Fibroblast of mammary gland (primary cell): ENCODE measurements at regions not wholly inside any gene's neighbourhood (a gene's known extent, or its start where the extent isn't known, plus 50 kb on each side); places are given as distances from the start of the nearest gene placed in this dataset.

Experiments
- DNase-seq: peaks from one replicate; pipeline ENCODE4 v3.0.0-alpha.2; 2010; ENCODE audit warnings: low read depth
- H3K4me3 ChIP-seq: 2 replicates; pipeline ENCODE4 v1.5.1; 2011; ENCODE audit warnings: low read depth, mild to moderate bottlenecking, low read length, moderate library complexity; ENCODE audit not compliant: control insufficient read depth
- TF ChIP-seq, protein P1 (sequence below): conservative IDR thresholded peaks from 2 replicates; pipeline ENCODE4 v1.5.1; 2011; ENCODE audit warnings: low read depth, low read length, inconsistent platforms; ENCODE audit not compliant: control insufficient read depth, insufficient read depth

DNA sequence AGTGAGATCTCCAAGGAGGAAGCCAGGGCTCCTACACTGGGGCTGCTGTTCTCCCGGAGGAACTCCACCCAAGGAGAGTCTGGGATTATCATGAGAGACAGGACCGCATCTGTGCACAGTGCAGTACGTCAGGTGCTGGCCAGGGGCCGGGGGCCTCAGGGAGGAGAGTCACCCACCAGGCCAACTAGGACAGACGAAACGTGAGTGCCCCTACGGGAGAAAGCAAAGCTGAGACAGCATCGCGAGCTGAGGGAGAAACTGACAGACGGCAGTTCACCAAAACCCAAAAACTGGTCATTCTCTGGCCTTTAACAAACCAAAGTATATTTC is 273.4 kb downstream of the BRD1 start:
- DNase-seq: no peak
- no peak overlapping the region for H3K4me3 ChIP-seq
- TF ChIP-seq, protein P1, sequence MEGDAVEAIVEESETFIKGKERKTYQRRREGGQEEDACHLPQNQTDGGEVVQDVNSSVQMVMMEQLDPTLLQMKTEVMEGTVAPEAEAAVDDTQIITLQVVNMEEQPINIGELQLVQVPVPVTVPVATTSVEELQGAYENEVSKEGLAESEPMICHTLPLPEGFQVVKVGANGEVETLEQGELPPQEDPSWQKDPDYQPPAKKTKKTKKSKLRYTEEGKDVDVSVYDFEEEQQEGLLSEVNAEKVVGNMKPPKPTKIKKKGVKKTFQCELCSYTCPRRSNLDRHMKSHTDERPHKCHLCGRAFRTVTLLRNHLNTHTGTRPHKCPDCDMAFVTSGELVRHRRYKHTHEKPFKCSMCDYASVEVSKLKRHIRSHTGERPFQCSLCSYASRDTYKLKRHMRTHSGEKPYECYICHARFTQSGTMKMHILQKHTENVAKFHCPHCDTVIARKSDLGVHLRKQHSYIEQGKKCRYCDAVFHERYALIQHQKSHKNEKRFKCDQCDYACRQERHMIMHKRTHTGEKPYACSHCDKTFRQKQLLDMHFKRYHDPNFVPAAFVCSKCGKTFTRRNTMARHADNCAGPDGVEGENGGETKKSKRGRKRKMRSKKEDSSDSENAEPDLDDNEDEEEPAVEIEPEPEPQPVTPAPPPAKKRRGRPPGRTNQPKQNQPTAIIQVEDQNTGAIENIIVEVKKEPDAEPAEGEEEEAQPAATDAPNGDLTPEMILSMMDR: no peak

DNA sequence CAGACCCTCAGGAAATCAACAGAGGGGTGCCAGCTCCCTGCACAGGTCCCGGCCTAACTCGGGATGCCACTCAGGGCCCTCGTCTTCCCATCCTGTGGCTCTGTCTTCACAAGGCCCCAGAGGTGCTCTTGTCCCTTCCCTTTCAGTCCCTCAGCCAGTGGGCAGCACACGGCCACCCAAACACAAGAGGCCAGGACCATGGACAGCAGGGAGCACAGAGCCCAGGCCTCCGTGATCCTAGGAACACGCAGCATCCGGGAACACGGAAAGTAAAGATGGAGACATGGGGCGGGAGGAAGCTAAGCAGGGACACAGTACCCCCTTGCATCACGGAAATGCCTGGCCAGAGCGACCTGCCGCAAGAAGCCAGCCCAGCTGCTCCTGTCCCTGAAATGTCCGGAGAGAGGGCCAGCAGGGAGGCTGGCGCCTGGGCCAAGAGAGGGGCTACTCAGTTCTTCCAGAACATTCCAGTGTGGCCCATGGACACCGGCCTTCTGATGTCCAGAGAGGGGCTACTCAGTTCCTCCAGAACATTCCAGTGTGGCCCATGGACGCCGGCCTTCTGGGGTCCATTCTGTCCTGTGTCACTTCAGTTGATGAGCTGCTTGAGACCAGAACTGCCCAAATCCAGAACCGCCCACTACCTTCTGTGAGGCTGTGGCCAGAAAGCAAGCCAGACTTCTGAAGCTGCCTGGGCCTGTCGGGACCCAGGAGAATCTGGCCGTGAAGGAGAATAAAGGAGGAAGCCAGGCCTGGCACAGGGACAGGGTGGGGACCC is 274.0 kb downstream of the BRD1 start:
- no peak for DNase-seq
- TF ChIP-seq, protein P1: no peak
- H3K4me3 ChIP-seq: no peak overlapping the region

DNA sequence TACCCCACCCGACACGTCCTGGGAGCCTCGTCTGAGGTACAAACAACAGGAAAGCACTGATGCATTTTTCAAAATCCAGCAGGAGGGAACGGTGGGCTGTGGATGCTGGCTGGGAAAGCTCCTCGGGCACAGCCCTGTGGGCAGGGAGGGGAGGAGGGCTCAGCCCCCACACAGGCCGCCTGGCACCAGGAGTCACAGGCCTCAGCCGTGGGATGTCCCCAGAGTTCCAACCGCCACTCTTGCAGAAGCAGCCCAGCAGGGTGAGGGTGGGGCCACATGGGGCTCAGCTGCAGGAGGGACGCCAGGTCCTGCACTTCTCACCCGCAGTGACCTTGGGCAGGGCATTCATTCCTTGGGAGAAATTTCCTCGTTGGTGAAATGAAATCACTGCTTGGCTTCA is 274.6 kb downstream of the BRD1 start:
- no peak overlapping the region for H3K4me3 ChIP-seq
- TF ChIP-seq, protein P1: no peak
- DNase-seq: no peak

DNA sequence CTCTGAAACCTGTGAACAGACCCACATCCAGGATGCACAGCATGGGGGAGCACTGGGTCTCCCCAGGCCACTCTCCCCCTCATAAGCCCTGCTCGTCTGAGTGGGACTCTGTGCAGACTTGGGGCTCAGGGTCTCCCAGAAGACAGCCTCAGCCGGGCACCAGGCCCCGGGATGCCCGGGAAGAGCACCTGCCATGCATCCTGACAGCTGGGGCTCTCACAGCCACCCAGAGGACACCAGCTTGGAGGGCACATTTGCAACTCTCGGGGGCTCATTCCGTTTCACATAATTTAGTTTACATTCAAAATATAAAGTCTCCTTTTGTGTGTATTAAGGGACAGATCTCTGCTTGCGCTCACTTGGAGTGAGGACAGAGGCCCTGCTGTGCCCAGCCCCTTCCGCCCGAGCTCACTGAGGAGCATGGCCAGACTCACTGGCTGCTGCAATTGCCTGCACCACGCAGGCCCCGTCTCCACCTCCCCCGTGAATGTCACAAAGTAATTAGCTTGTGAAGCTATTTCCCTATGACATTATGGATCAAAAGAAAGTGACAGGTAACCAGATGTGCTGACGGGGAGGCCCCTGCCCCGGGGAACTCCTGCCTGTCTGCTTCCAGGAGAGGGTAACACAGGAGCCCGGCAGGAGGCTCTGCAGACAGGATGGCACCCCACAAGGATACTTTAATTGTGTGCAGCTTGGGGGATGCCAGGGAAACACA is 275.6 kb downstream of the BRD1 start:
- no peak for DNase-seq
- TF ChIP-seq, protein P1: no peak
- no peak overlapping the region for H3K4me3 ChIP-seq

DNA sequence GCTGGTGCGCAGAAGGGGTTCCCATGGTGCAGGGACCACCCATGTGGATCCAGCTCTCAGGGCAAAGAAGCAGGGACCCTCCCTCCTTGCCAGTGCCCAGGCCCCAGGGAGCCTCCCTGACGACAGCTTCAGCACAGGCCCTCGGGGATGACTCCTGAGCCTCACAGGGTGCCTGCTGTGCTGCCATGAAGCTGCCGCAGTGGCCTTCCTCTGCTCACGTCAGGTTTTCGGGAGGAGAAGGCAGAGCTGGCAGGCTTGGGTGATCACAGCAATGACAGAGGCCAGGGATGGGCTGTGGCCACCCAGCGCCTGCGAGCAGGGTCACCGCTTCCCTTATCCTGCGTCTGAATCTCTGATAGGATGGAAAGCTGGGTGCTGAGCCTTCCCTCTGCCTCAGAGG is 276.2 kb downstream of the BRD1 start:
- no peak for DNase-seq

DNA sequence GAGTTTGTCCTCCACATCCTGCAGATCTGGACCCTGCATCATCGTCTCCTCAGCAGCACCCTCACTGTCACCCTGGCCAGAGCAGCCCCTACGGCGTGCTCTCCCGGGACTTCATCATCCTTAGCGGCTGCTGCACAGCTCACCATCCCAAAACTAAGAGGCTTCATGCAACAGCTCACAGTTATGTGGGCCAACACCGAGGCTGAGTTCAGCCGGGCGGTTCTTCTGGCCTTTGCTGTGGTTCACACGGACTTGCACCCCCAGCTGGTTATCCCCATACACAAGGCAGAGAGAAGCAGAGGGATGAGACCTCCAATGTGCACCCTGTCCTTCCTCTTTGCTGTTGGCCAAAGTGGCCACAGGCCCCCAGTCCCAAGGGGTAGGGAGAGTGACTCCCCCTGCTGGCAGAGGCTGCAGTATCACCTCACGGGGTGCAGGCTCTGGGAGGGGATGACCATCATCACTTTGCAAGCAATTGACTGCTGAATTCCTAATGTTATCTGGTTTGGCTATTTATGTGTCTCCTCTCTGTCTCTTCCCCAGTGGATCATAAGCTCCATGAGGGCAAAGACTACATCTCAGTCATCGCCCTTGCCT is 276.8 kb downstream of the BRD1 start:
- DNase-seq: no peak
- TF ChIP-seq, protein P1: no peak
- H3K4me3 ChIP-seq: no peak overlapping the region

More for the DNA sequence above, 276.2 kb downstream of the BRD1 start:
- TF ChIP-seq, protein P1: no peak
- H3K4me3 ChIP-seq: no peak overlapping the region
